ENCODE measurements at regions not wholly inside any gene's neighbourhood (a gene's known extent, or its start where the extent isn't known, plus 50 kb on each side); places are given as distances from the start of the nearest gene placed in this dataset.

DNA sequence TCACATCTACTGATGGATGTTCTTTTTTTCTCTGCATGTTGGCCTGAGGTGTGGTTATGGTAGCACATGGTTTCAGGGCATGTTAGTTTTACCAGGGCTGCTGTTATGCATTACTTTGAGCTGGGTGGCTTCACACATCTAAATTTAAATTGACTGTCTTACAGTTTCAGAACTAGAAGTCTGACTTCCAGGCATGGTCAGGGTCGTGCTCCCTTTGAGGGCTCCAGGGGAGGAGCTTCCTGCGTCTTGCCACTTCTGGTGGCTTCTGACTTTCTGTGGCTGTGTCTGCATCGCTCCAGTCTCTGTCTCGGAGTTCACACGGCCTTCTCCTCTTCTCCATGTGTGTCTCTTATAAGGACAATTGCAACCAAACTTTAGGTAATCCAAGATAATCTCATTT lies 143.9 kb downstream of the GALR1 start:
- no peak for ATAC-seq
- TF ChIP-seq TCF4 (CRISPR knock-in tag; IDR thresholded peaks at IDR 0.05; ENCODE audit: borderline replicate concordance) (no peak), PPARA (CRISPR knock-in tag; IDR thresholded peaks at IDR 0.05; ENCODE audit: borderline replicate concordance) (no peak), ZFP3 (CRISPR knock-in tag; IDR thresholded peaks at IDR 0.05) (no peak), ZFP30 (CRISPR knock-in tag; IDR thresholded peaks at IDR 0.05) (no peak), OSR1 (CRISPR knock-in tag; IDR thresholded peaks at IDR 0.05) (no peak), ESRRG (CRISPR knock-in tag; IDR thresholded peaks at IDR 0.05) (no peak), ISL1 (CRISPR knock-in tag; IDR thresholded peaks at IDR 0.05) (no peak), CSDC2 (CRISPR knock-in tag; IDR thresholded peaks at IDR 0.05) (no peak), TOX (CRISPR knock-in tag; IDR thresholded peaks at IDR 0.05; ENCODE audit: borderline replicate concordance) (no peak), ZC3H10 (CRISPR knock-in tag; IDR thresholded peaks at IDR 0.05) (no peak), RARB (CRISPR knock-in tag; IDR thresholded peaks at IDR 0.05) (no peak), ZNF8 (CRISPR knock-in tag; IDR thresholded peaks at IDR 0.05) (no peak), SNAI2 (CRISPR knock-in tag; IDR thresholded peaks at IDR 0.05) (no peak), ZNF565 (CRISPR knock-in tag; conservative IDR thresholded peaks at IDR 0.05; ENCODE audit: low read depth) (no peak)
- TF ChIP-seq, protein P1, sequence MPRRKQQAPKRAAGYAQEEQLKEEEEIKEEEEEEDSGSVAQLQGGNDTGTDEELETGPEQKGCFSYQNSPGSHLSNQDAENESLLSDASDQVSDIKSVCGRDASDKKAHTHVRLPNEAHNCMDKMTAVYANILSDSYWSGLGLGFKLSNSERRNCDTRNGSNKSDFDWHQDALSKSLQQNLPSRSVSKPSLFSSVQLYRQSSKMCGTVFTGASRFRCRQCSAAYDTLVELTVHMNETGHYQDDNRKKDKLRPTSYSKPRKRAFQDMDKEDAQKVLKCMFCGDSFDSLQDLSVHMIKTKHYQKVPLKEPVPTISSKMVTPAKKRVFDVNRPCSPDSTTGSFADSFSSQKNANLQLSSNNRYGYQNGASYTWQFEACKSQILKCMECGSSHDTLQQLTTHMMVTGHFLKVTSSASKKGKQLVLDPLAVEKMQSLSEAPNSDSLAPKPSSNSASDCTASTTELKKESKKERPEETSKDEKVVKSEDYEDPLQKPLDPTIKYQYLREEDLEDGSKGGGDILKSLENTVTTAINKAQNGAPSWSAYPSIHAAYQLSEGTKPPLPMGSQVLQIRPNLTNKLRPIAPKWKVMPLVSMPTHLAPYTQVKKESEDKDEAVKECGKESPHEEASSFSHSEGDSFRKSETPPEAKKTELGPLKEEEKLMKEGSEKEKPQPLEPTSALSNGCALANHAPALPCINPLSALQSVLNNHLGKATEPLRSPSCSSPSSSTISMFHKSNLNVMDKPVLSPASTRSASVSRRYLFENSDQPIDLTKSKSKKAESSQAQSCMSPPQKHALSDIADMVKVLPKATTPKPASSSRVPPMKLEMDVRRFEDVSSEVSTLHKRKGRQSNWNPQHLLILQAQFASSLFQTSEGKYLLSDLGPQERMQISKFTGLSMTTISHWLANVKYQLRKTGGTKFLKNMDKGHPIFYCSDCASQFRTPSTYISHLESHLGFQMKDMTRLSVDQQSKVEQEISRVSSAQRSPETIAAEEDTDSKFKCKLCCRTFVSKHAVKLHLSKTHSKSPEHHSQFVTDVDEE (CRISPR knock-in tag; IDR thresholded peaks at IDR 0.05) = no peak
- TF ChIP-seq, protein P2, sequence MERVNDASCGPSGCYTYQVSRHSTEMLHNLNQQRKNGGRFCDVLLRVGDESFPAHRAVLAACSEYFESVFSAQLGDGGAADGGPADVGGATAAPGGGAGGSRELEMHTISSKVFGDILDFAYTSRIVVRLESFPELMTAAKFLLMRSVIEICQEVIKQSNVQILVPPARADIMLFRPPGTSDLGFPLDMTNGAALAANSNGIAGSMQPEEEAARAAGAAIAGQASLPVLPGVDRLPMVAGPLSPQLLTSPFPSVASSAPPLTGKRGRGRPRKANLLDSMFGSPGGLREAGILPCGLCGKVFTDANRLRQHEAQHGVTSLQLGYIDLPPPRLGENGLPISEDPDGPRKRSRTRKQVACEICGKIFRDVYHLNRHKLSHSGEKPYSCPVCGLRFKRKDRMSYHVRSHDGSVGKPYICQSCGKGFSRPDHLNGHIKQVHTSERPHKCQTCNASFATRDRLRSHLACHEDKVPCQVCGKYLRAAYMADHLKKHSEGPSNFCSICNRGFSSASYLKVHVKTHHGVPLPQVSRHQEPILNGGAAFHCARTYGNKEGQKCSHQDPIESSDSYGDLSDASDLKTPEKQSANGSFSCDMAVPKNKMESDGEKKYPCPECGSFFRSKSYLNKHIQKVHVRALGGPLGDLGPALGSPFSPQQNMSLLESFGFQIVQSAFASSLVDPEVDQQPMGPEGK (CRISPR knock-in tag; IDR thresholded peaks at IDR 0.05; ENCODE audit: borderline replicate concordance) = no peak

DNA sequence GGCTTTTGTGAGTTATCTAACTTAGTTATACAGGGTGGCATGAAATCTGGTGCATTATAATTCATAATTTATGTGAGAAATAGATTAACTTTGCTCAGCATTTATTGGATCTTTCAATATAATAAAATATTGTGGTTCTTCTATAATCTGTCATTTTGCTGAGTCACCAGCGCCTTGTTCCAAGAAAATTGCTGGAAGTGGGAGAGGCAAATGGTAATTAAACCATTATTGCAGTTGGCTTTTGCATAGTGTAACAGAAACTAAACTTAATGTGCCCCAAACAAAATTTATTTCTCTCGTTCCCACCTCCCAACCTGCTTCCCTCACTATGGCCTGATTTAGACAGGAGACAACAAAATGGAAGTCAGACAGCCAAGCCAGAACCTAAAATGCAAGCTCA lies 146.3 kb downstream of the GALR1 start:
- no peak for TF ChIP-seq TOX (CRISPR knock-in tag; IDR thresholded peaks at IDR 0.05; ENCODE audit: borderline replicate concordance)
- no peak for TF ChIP-seq CSDC2 (CRISPR knock-in tag; IDR thresholded peaks at IDR 0.05)
- TF ChIP-seq ESRRG (CRISPR knock-in tag; IDR thresholded peaks at IDR 0.05) = no peak
- TF ChIP-seq ISL1 (CRISPR knock-in tag; IDR thresholded peaks at IDR 0.05) = no peak
- no peak for TF ChIP-seq ZFP30 (CRISPR knock-in tag; IDR thresholded peaks at IDR 0.05)
- no peak for TF ChIP-seq ZNF70 (CRISPR knock-in tag; IDR thresholded peaks at IDR 0.05)
- TF ChIP-seq, protein P3, sequence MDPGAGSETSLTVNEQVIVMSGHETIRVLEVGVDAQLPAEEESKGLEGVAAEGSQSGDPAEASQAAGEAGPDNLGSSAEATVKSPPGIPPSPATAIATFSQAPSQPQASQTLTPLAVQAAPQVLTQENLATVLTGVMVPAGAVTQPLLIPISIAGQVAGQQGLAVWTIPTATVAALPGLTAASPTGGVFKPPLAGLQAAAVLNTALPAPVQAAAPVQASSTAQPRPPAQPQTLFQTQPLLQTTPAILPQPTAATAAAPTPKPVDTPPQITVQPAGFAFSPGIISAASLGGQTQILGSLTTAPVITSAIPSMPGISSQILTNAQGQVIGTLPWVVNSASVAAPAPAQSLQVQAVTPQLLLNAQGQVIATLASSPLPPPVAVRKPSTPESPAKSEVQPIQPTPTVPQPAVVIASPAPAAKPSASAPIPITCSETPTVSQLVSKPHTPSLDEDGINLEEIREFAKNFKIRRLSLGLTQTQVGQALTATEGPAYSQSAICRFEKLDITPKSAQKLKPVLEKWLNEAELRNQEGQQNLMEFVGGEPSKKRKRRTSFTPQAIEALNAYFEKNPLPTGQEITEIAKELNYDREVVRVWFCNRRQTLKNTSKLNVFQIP (CRISPR knock-in tag; IDR thresholded peaks at IDR 0.05; ENCODE audit: borderline replicate concordance, low read depth) = no peak
- no peak for TF ChIP-seq TCF4 (CRISPR knock-in tag; IDR thresholded peaks at IDR 0.05; ENCODE audit: borderline replicate concordance)
- TF ChIP-seq ZNF565 (CRISPR knock-in tag; conservative IDR thresholded peaks at IDR 0.05; ENCODE audit: low read depth) = no peak
- no peak for TF ChIP-seq RARB (CRISPR knock-in tag; IDR thresholded peaks at IDR 0.05)
- TF ChIP-seq, protein P4, sequence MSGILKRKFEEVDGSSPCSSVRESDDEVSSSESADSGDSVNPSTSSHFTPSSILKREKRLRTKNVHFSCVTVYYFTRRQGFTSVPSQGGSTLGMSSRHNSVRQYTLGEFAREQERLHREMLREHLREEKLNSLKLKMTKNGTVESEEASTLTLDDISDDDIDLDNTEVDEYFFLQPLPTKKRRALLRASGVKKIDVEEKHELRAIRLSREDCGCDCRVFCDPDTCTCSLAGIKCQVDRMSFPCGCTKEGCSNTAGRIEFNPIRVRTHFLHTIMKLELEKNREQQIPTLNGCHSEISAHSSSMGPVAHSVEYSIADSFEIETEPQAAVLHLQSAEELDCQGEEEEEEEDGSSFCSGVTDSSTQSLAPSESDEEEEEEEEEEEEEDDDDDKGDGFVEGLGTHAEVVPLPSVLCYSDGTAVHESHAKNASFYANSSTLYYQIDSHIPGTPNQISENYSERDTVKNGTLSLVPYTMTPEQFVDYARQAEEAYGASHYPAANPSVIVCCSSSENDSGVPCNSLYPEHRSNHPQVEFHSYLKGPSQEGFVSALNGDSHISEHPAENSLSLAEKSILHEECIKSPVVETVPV (CRISPR knock-in tag; IDR thresholded peaks at IDR 0.05) = no peak
- no peak for TF ChIP-seq PPARA (CRISPR knock-in tag; IDR thresholded peaks at IDR 0.05; ENCODE audit: borderline replicate concordance)
- TF ChIP-seq ZNF8 (CRISPR knock-in tag; IDR thresholded peaks at IDR 0.05) = no peak
- no peak for TF ChIP-seq SNAI2 (CRISPR knock-in tag; IDR thresholded peaks at IDR 0.05)
- no peak for TF ChIP-seq ZC3H10 (CRISPR knock-in tag; IDR thresholded peaks at IDR 0.05)
- TF ChIP-seq BACH2 (CRISPR knock-in tag; IDR thresholded peaks at IDR 0.05; ENCODE audit: borderline replicate concordance) = no peak
- TF ChIP-seq OSR1 (CRISPR knock-in tag; IDR thresholded peaks at IDR 0.05) = no peak
- TF ChIP-seq, protein P2 (CRISPR knock-in tag; IDR thresholded peaks at IDR 0.05; ENCODE audit: borderline replicate concordance) = no peak
- no peak for ATAC-seq
